DMS79 (cell line): ENCODE measurements at regions not wholly inside any gene's neighbourhood (a gene's known extent, or its start where the extent isn't known, plus 50 kb on each side); places are given as distances from the start of the nearest gene placed in this dataset.

Source experiments
- DNase-seq: peaks from one replicate; lab custom pipeline; 2025; lab: John Stamatoyannopoulos, UW

- no peak for DNase-seq
Observed at GRCh38 chr1:191152776-191153175, 675.1 kb upstream of the BRINP3 start.

GRCh38 chr1:191155178-191155577 is 677.5 kb upstream of the BRINP3 start:
- DNase-seq: no peak

GRCh38 chr1:191160837-191161236 is 683.2 kb upstream of the BRINP3 start:
- DNase-seq: no peak

- DNase-seq: no peak
Observed at GRCh38 chr1:191162762-191163161, 685.1 kb upstream of the BRINP3 start.

GRCh38 chr1:191163621-191164020 is 686.0 kb upstream of the BRINP3 start:
- DNase-seq: no peak

- no peak for DNase-seq
Observed at GRCh38 chr1:191174298-191174697, 696.6 kb upstream of the BRINP3 start.

- DNase-seq: no peak
Observed at GRCh38 chr1:191176131-191176530, 698.5 kb upstream of the BRINP3 start.

- no peak for DNase-seq
Observed at GRCh38 chr1:191206513-191207207, 729.0 kb upstream of the BRINP3 start.

GRCh38 chr1:191222206-191222605 is 744.5 kb upstream of the BRINP3 start:
- no peak for DNase-seq

- DNase-seq: no peak
Observed at GRCh38 chr1:191240925-191241324, 763.3 kb upstream of the BRINP3 start.

GRCh38 chr1:191255354-191256054 is 777.8 kb upstream of the BRINP3 start:
- no peak for DNase-seq

- no peak for DNase-seq
Observed at GRCh38 chr1:191256917-191257316, 779.3 kb upstream of the BRINP3 start.

GRCh38 chr1:191260056-191260455 is 782.4 kb upstream of the BRINP3 start:
- DNase-seq: no peak

- no peak for DNase-seq
Observed at GRCh38 chr1:191261111-191261510, 783.4 kb upstream of the BRINP3 start.

- no peak for DNase-seq
Observed at GRCh38 chr1:191279266-191279800, 801.7 kb upstream of the BRINP3 start.

- no peak for DNase-seq
Observed at GRCh38 chr1:191284175-191284574, 806.5 kb upstream of the BRINP3 start.

GRCh38 chr1:191290441-191290840 is 812.8 kb upstream of the BRINP3 start:
- no peak for DNase-seq

GRCh38 chr1:191305370-191305769 is 827.7 kb upstream of the BRINP3 start:
- DNase-seq: no peak

GRCh38 chr1:191306916-191307315 is 829.3 kb upstream of the BRINP3 start:
- DNase-seq: no peak

GRCh38 chr1:191320062-191320461 is 838.2 kb upstream of the RGS18 start:
- no peak for DNase-seq

GRCh38 chr1:191327868-191328267 is 830.4 kb upstream of the RGS18 start:
- DNase-seq: no peak

- no peak for DNase-seq
Observed at GRCh38 chr1:191343816-191344215, 814.4 kb upstream of the RGS18 start.

- no peak for DNase-seq
Observed at GRCh38 chr1:191346381-191346780, 811.9 kb upstream of the RGS18 start.
